ENCODE measurements at regions not wholly inside any gene's neighbourhood (a gene's known extent, or its start where the extent isn't known, plus 50 kb on each side); places are given as distances from the start of the nearest gene placed in this dataset.

GRCh38 chr15:66912441-66912840 is 153.0 kb upstream of the SMAD3 start:
- Histone ChIP-seq H3K27me3 (ENCODE audit: insufficient read depth, low read length) (no peaks in the 10 kb centered on the region), H3K9ac (ENCODE audit: low read depth, low read length) (no peak overlapping the region), H3K4me3 (ENCODE audit: low read length) (no peak overlapping the region), H3K27ac (ENCODE audit: low read depth, low read length) (no peak overlapping the region), H3K4me1 (ENCODE audit: insufficient read depth, low read length) (no peaks in the 10 kb centered on the region), H3K36me3 (ENCODE audit: insufficient read depth, low read length) (no peaks in the 10 kb centered on the region), H3K9me3 (ENCODE audit: insufficient read depth, low read depth, low read length) (peaks cover 9% of the 10 kb centered on the region; the same call in 1 of the 2 replicates)
- WGBS, result 92% methylated on average over 7 of the region's 7 CpGs

DNA sequence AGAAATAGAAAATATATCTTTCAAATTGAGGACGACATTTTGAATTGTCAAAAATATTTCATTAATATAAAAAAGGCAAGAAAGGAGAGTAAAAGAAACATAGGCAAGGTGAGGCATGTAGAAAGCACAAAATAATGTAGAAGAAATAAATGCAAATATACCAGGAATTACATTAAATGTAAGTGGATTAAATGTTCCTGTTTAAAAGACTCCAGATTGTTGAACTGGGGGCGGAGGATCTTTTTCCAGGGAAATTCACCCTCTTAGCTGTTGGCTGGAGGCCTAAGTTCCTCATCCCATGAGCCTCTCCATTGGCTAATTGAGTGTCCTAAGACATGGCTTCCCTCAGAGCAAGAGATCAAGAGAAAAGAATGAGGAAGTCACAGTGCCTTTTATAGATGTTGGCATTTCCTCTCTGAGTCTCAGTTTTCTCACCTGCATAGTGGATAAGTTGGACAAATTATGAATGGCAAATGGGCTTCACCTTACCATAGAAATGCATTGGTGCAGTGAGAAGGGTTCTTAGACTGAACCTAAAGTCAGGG is 147.4 kb upstream of the SMAD3 start:
- no peaks in the 10 kb centered on the region for H3K36me3 ChIP-seq (ENCODE audit: insufficient read depth, low read length)
- no peak overlapping the region for H3K27ac ChIP-seq (ENCODE audit: low read depth, low read length)
- no peaks in the 10 kb centered on the region for H3K4me1 ChIP-seq (ENCODE audit: insufficient read depth, low read length)
- no peak overlapping the region for H3K4me3 ChIP-seq (ENCODE audit: low read length)
- peaks cover 17% of the 10 kb centered on the region; the same call in 1 of the 2 replicates for H3K9me3 ChIP-seq (ENCODE audit: insufficient read depth, low read depth, low read length)
- H3K27me3 ChIP-seq (ENCODE audit: insufficient read depth, low read length), result no peaks in the 10 kb centered on the region
- no peak overlapping the region for H3K9ac ChIP-seq (ENCODE audit: low read depth, low read length)
- WGBS, result 87% methylated on average over 2 of the region's 2 CpGs

DNA sequence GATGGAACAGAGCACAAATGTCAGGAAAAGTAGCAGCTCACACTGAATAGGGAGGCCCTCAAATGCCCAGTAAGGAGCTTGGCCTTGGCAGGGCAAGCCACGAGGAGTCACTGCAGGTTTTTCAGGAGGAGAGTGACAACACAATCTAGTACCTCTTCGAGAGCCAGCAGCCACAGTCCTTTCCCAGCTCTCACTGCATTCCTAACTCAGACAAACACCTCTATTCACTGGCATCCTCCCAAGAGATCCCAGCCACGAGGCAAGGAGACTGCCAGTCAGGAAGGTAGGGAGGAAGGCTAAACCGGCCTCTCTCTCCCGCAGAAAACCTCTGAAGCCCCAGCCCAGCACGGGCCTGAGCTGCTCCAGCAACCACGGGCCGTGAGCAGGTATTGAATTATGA is 146.0 kb upstream of the SMAD3 start:
- Histone ChIP-seq H3K4me1 (ENCODE audit: insufficient read depth, low read length) (no peaks in the 10 kb centered on the region), H3K27ac (ENCODE audit: low read depth, low read length) (no peak overlapping the region), H3K27me3 (ENCODE audit: insufficient read depth, low read length) (no peaks in the 10 kb centered on the region), H3K9me3 (ENCODE audit: insufficient read depth, low read depth, low read length) (peaks cover 17% of the 10 kb centered on the region; the same call in 1 of the 2 replicates), H3K9ac (ENCODE audit: low read depth, low read length) (no peak overlapping the region), H3K4me3 (ENCODE audit: low read length) (no peak overlapping the region), H3K36me3 (ENCODE audit: insufficient read depth, low read length) (no peaks in the 10 kb centered on the region)
- 79% methylated on average over 7 of the region's 8 CpGs for WGBS

- Histone ChIP-seq H3K36me3 (ENCODE audit: insufficient read depth, low read length) (no peaks in the 10 kb centered on the region), H3K27ac (ENCODE audit: low read depth, low read length) (no peak overlapping the region), H3K9ac (ENCODE audit: low read depth, low read length) (no peak overlapping the region), H3K4me1 (ENCODE audit: insufficient read depth, low read length) (no peaks in the 10 kb centered on the region), H3K9me3 (ENCODE audit: insufficient read depth, low read depth, low read length) (peaks cover 17% of the 10 kb centered on the region; the same call in 1 of the 2 replicates), H3K4me3 (ENCODE audit: low read length) (no peak overlapping the region), H3K27me3 (ENCODE audit: insufficient read depth, low read length) (no peaks in the 10 kb centered on the region)
- WGBS, result 86% methylated on average over 6 of the region's 6 CpGs
These were observed 144.0 kb upstream of the SMAD3 start for GRCh38 chr15:66921319-66921915.

- WGBS, result 87% methylated on average over 3 of the region's 3 CpGs
- Histone ChIP-seq H3K36me3 (ENCODE audit: insufficient read depth, low read length) (no peaks in the 10 kb centered on the region), H3K9me3 (ENCODE audit: insufficient read depth, low read depth, low read length) (peaks cover 7% of the 10 kb centered on the region; the same call in 1 of the 2 replicates), H3K9ac (ENCODE audit: low read depth, low read length) (no peak overlapping the region), H3K27ac (ENCODE audit: low read depth, low read length) (no peak overlapping the region), H3K4me1 (ENCODE audit: insufficient read depth, low read length) (no peaks in the 10 kb centered on the region), H3K27me3 (ENCODE audit: insufficient read depth, low read length) (no peaks in the 10 kb centered on the region), H3K4me3 (ENCODE audit: low read length) (no peak overlapping the region)
These were observed 142.8 kb upstream of the SMAD3 start for GRCh38 chr15:66922608-66923007.

DNA sequence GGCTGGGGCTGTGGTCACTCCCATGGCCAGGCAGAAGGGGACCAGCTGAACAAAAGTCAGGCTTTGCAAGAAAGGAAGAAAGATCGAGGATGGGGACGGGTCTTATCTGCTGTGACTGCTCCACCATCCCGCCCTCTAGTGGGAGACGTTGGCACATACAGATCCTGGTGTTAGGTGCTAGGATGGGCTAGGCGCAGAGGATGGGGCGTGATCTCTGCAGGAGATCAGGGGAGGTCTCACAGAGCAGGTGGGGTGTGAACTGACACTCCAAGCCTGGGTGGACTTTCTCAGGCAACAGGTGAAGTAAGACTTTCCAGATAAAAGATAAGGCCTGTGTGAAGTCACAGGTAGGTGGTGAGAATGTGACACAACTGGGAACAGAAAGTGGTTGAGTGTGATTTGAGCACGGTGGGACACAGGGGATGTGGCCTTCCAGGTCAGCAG is 141.9 kb upstream of the SMAD3 start:
- WGBS, result 31% methylated on average over 7 of the region's 7 CpGs

DNA sequence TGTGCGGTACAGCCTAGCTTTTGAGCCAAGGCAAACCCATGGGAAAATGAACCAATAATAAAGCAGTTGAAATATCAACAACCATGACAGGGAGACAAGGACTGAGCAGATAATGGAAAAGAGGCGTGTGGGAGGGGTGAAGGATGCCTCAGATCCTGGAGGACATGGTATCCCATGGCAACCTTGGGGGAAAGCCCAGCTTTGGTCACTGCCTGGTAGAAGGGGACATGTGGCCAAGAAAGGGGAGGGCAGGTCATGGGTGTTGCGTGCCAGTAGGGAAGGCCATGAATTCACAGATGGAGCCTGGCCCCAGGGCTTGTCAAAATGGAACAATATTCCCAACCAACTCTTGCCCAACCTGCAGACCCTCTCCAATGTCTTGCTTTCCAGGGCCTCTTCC is 140.5 kb upstream of the SMAD3 start:
- Histone ChIP-seq H3K9ac (ENCODE audit: low read depth, low read length) (no peak overlapping the region), H3K4me1 (ENCODE audit: insufficient read depth, low read length) (peaks cover 8% of the 10 kb centered on the region), H3K27me3 (ENCODE audit: insufficient read depth, low read length) (no peaks in the 10 kb centered on the region), H3K36me3 (ENCODE audit: insufficient read depth, low read length) (no peaks in the 10 kb centered on the region), H3K9me3 (ENCODE audit: insufficient read depth, low read depth, low read length) (no peaks in the 10 kb centered on the region), H3K27ac (ENCODE audit: low read depth, low read length) (no peak overlapping the region), H3K4me3 (ENCODE audit: low read length) (no peak overlapping the region)
- WGBS, result 93% methylated on average over 3 of the region's 3 CpGs

More for the DNA sequence above, 141.9 kb upstream of the SMAD3 start:
- peaks cover 8% of the 10 kb centered on the region for H3K4me1 ChIP-seq (ENCODE audit: insufficient read depth, low read length)
- H3K36me3 ChIP-seq (ENCODE audit: insufficient read depth, low read length), result no peaks in the 10 kb centered on the region
- H3K9me3 ChIP-seq (ENCODE audit: insufficient read depth, low read depth, low read length), result no peaks in the 10 kb centered on the region
- H3K27me3 ChIP-seq (ENCODE audit: insufficient read depth, low read length), result no peaks in the 10 kb centered on the region
- no peak overlapping the region for H3K9ac ChIP-seq (ENCODE audit: low read depth, low read length)
- no peak overlapping the region for H3K27ac ChIP-seq (ENCODE audit: low read depth, low read length)
- H3K4me3 ChIP-seq (ENCODE audit: low read length), result no peak overlapping the region

DNA sequence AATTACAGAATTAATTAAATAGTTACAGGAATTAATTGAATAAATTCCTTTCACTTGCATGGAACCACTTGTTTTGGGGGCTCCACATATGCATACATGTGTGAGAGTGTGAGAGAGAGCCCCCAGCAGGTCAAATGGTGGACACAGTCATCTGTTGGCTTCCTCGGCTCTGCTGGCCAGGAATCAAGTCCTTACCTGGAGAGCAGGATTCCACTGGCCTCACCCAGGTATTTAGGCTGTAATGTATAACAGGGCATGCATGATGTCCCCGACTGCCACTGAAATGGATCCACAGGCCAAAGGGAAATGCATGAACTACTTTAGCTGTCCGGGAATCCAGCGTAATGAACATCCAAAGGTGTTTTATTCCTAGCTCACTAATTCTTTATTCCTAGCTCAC is 139.7 kb upstream of the SMAD3 start:
- no peaks in the 10 kb centered on the region for H3K9me3 ChIP-seq (ENCODE audit: insufficient read depth, low read depth, low read length)
- H3K27ac ChIP-seq (ENCODE audit: low read depth, low read length), result no peak overlapping the region
- peaks cover 8% of the 10 kb centered on the region for H3K4me1 ChIP-seq (ENCODE audit: insufficient read depth, low read length)
- no peak overlapping the region for H3K9ac ChIP-seq (ENCODE audit: low read depth, low read length)
- WGBS, result 96% methylated on average over 4 of the region's 4 CpGs
- H3K27me3 ChIP-seq (ENCODE audit: insufficient read depth, low read length), result no peaks in the 10 kb centered on the region
- H3K4me3 ChIP-seq (ENCODE audit: low read length), result no peak overlapping the region
- H3K36me3 ChIP-seq (ENCODE audit: insufficient read depth, low read length), result no peaks in the 10 kb centered on the region

DNA sequence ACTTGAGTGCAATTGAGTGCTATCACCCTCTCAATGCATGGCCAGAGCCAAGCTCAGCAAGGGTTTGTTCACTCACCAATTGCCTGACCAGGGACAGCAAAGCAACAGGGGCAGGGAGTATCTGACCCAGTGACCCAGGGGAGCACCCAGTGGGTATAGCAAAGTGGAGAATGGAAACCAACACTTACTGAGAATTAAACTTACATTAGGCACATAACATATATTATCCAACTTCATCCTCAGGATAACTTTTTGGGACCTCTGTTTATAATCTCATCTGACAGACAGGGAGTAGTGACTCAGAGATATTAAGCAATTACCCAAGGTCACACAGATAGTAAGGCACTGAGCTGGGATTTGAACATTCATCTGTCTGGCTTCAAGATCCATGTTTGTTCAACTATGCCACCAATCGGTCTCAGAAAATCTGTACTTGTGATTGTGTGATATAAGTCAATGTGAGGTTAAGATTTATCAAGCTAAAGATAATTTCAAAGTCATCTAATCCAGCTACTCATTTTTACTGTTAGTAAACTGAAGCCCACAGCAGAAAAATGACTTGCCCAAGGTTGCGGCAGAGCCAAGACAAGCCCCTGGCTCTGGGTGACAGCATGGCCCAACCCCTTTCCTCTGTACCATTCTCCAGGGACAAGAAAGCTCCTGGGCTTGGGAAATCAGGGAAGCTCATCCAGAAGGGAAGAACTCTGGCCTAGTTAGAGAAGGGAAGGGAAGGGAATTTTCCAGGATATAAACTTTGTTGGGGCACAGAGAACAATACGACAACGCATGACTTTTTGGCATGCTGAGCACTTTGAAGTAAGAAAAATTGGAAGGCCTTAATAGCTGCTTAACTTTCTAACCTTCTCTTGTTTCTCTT is 138.0 kb upstream of the SMAD3 start:
- 67% methylated on average over 4 of the region's 4 CpGs for whole genome bisulfite sequencing
- Histone ChIP-seq H3K9me3 (ENCODE audit: insufficient read depth, low read depth, low read length) (no peaks in the 10 kb centered on the region), H3K27ac (ENCODE audit: low read depth, low read length) (no peak overlapping the region; the same call in 1 of the 2 replicates), H3K36me3 (ENCODE audit: insufficient read depth, low read length) (no peaks in the 10 kb centered on the region), H3K9ac (ENCODE audit: low read depth, low read length) (no peak overlapping the region), H3K4me3 (ENCODE audit: low read length) (no peak overlapping the region), H3K27me3 (ENCODE audit: insufficient read depth, low read length) (no peaks in the 10 kb centered on the region), H3K4me1 (ENCODE audit: insufficient read depth, low read length) (peaks cover 21% of the 10 kb centered on the region)

GRCh38 chr15:66928101-66928500 is 137.3 kb upstream of the SMAD3 start:
- Histone ChIP-seq H3K4me1 (ENCODE audit: insufficient read depth, low read length) (peaks cover 24% of the 10 kb centered on the region), H3K9me3 (ENCODE audit: insufficient read depth, low read depth, low read length) (peaks cover 5% of the 10 kb centered on the region), H3K36me3 (ENCODE audit: insufficient read depth, low read length) (no peaks in the 10 kb centered on the region), H3K27me3 (ENCODE audit: insufficient read depth, low read length) (no peaks in the 10 kb centered on the region), H3K27ac (ENCODE audit: low read depth, low read length) (no peak overlapping the region; the same call in 1 of the 2 replicates), H3K9ac (ENCODE audit: low read depth, low read length) (no peak overlapping the region), H3K4me3 (ENCODE audit: low read length) (no peak overlapping the region)

DNA sequence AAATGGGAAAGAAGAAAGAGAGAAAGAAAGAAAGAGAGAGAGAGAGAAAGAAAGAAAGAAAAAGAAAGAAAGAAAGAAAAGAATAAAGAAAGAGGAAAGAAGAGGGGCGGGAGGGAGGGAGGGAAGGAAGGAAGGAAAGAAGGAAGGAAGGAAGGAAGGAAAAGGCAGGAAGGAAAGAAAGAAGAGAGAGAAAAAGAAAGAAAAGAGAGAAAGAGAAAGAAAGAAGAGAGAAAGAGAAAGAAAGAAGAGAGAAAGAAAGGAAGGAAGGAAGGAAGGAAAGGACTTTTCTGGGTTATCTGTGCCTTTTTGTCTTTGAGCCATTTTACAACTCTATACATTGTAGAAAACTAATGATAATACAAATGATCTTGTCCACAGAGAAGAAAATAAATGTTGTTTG is 136.6 kb upstream of the SMAD3 start:
- Histone ChIP-seq H3K9ac (ENCODE audit: low read depth, low read length) (no peak overlapping the region), H3K4me1 (ENCODE audit: insufficient read depth, low read length) (peaks cover 24% of the 10 kb centered on the region), H3K27me3 (ENCODE audit: insufficient read depth, low read length) (no peaks in the 10 kb centered on the region), H3K4me3 (ENCODE audit: low read length) (no peak overlapping the region), H3K27ac (ENCODE audit: low read depth, low read length) (no peak overlapping the region), H3K9me3 (ENCODE audit: insufficient read depth, low read depth, low read length) (peaks cover 11% of the 10 kb centered on the region), H3K36me3 (ENCODE audit: insufficient read depth, low read length) (no peaks in the 10 kb centered on the region)
- 90% methylated on average over 1 of the region's 1 CpG for WGBS

Data from HUES64 (cell line).